Kidney (tissue), 13 donors: ENCODE measurements at regions not wholly inside any gene's neighbourhood (a gene's known extent, or its start where the extent isn't known, plus 50 kb on each side); places are given as distances from the start of the nearest gene placed in this dataset.

Experiments
- DNase-seq, 5 donors: peaks; one replicate each; pipeline ENCODE4 v3.0.0-alpha.2; 2013 to 2020
- FAIRE-seq: peaks from 2 replicates; lab custom pipeline; 2012; peaks lifted over from hg19 to GRCh38; lab: Jason Lieb, UNC
- H3K27ac ChIP-seq, 2 donors: one replicate each; pipeline ENCODE4 v1.7.0; 2013; ENCODE audit warnings: low read depth in 2 of 2, low read length in 2 of 2, inconsistent platforms in 1 of 2
- H3K27me3 ChIP-seq: one replicate; pipeline ENCODE4 v1.7.1; 2013; ENCODE audit warnings: low read length, inconsistent platforms; ENCODE audit not compliant: control insufficient read depth, insufficient read depth
- H3K36me3 ChIP-seq, 3 donors: one replicate each; pipeline versions ENCODE4 v1.7.0 to v1.7.1; 2013; ENCODE audit warnings: low read length in 3 of 3, control low read depth in 1 of 3, inconsistent platforms in 1 of 3; ENCODE audit not compliant: insufficient read depth in 3 of 3, control insufficient read depth in 2 of 3
- H3K4me1 ChIP-seq, 3 donors: one replicate each; pipeline versions ENCODE4 v1.7.0 to v1.7.1; 2013; ENCODE audit warnings: low read length in 3 of 3, inconsistent platforms in 1 of 3, low read depth in 1 of 3; ENCODE audit not compliant: control insufficient read depth in 2 of 3, insufficient read depth in 2 of 3
- H3K4me3 ChIP-seq, 3 donors: one replicate each; pipeline versions ENCODE4 v1.7.0 to v1.8.1; 2013; ENCODE audit warnings: low read length in 3 of 3, control low read depth in 1 of 3, inconsistent platforms in 1 of 3
- H3K9ac ChIP-seq, 3 donors: one replicate each; pipeline versions ENCODE4 v1.7.0 to v1.7.1; 2013; ENCODE audit warnings: low read length in 3 of 3, control low read depth in 1 of 3, inconsistent platforms in 1 of 3
- H3K9me3 ChIP-seq, 3 donors: one replicate each; pipeline versions ENCODE4 v1.7.0 to v1.7.1; 2013; ENCODE audit warnings: low read length in 3 of 3, control low read depth in 1 of 3, inconsistent platforms in 1 of 3; ENCODE audit not compliant: control insufficient read depth in 2 of 3, insufficient read depth in 1 of 3
- CTCF ChIP-seq: IDR thresholded peaks from 3 replicates; pipeline ENCODE4 v1.5.1; 2012; ENCODE audit warnings: mild to moderate bottlenecking, moderate library complexity, borderline replicate concordance; ENCODE audit not compliant: insufficient read depth; ENCODE audit errors: extremely low read depth
- intact Hi-C: fragments of 100-400 bp; cut with DNase I; formaldehyde crosslinking; loops from one replicate; pipeline ENCODE4 v1.11.1; 2022
- donor health status: control.
- donor health status: control.
- donor health status: control.
- donor health status: control.
- donor health status: control.
- donor health status: DM: yes; HTN: yes; CAD: no.
- donor health status: Normal renal cell carcinoma (clear cell type).

GRCh38 chr21:27369234-27369633 is 402.3 kb upstream of the ADAMTS5 start:
- no peak overlapping the region for H3K4me3 ChIP-seq
- H3K9ac ChIP-seq = no peak overlapping the region
- no peak overlapping the region for H3K27ac ChIP-seq
- TF ChIP-seq CTCF = no peak
- H3K4me1 ChIP-seq = peaks cover 0 to 4% (median 0%) of the 10 kb centered on the region in 3 donors
- intact Hi-C loops = no loop called here
- DNase-seq (no peak), FAIRE-seq (no peak)
- no peaks in the 10 kb centered on the region for H3K9me3 ChIP-seq
- no peaks in the 10 kb centered on the region for H3K36me3 ChIP-seq
- no peaks in the 10 kb centered on the region for H3K27me3 ChIP-seq

GRCh38 chr21:27366646-27367235 is 399.9 kb upstream of the ADAMTS5 start:
- H3K27me3 ChIP-seq = no peaks in the 10 kb centered on the region
- DNase-seq (no peak), FAIRE-seq (no peak)
- intact Hi-C loops = no loop called here
- TF ChIP-seq CTCF = no peak
- H3K9ac ChIP-seq = no peak overlapping the region
- H3K9me3 ChIP-seq = no peaks in the 10 kb centered on the region
- H3K27ac ChIP-seq = no peak overlapping the region
- no peaks in the 10 kb centered on the region for H3K36me3 ChIP-seq
- H3K4me3 ChIP-seq = no peak overlapping the region
- H3K4me1 ChIP-seq = no peaks in the 10 kb centered on the region

GRCh38 chr21:27366036-27366435 is 399.1 kb upstream of the ADAMTS5 start:
- Histone ChIP-seq H3K4me3 (no peak overlapping the region), H3K36me3 (no peaks in the 10 kb centered on the region), H3K27me3 (no peaks in the 10 kb centered on the region), H3K9ac (no peak overlapping the region), H3K4me1 (no peaks in the 10 kb centered on the region), H3K27ac (no peak overlapping the region), H3K9me3 (no peaks in the 10 kb centered on the region)
- FAIRE-seq (no peak), DNase-seq (no peak)
- TF ChIP-seq CTCF = no peak
- intact Hi-C loops = no loop called here

GRCh38 chr21:27365394-27365793 is 398.5 kb upstream of the ADAMTS5 start:
- no peaks in the 10 kb centered on the region for H3K9me3 ChIP-seq
- H3K4me1 ChIP-seq = no peaks in the 10 kb centered on the region
- intact Hi-C loops = no loop called here
- FAIRE-seq = no peak
- no peak overlapping the region for H3K27ac ChIP-seq
- H3K4me3 ChIP-seq = no peak overlapping the region
- no peak overlapping the region for H3K9ac ChIP-seq
- DNase-seq = no peak
- TF ChIP-seq CTCF = no peak
- no peaks in the 10 kb centered on the region for H3K27me3 ChIP-seq
- no peaks in the 10 kb centered on the region for H3K36me3 ChIP-seq
